HEK293 (cell line): ENCODE measurements at regions not wholly inside any gene's neighbourhood (a gene's known extent, or its start where the extent isn't known, plus 50 kb on each side); places are given as distances from the start of the nearest gene placed in this dataset.
A peak's percentile ranks its signal among the peaks of the same experiment; 100 is the strongest.
"Not testable (repeated sequence)": the region's sequence is repeated elsewhere in the genome, so short reads cannot be mapped to it uniquely, and the experiment has no call there.

Experiments used
- CTCF ChIA-PET: fragments of 350-600 bp; formaldehyde crosslinking; extraction: SDS; loops from one replicate; lab custom pipeline; 2021; ENCODE audit warnings: antibody characterized with exemption; lab: Yijun Ruan, JAX
- POLR2A ChIA-PET: fragments of 300-600 bp; formaldehyde crosslinking; extraction: SDS; loops from one replicate; lab custom pipeline; 2020; ENCODE audit warnings: antibody characterized with exemption, inconsistent platforms; lab: Yijun Ruan, JAX
- H3K27ac ChIP-seq: fragments of 200-500 bp; sonication (Bioruptor generic); 2 replicates; pipeline ENCODE4 v1.5.1; 2014; ENCODE audit warnings: low read depth, low read length, control low read depth, inconsistent platforms; ENCODE audit errors: extremely low read depth
- H3K36me3 ChIP-seq, 2 experiments: fragments of 200-500 bp in 1 of 2; sonication (Bioruptor generic) in 1 of 2; 1 replicate in 1 of 2; 2 replicates in 1 of 2; pipeline ENCODE4 v1.5.1; 2014 to 2017; ENCODE audit warnings: inconsistent platforms in 2 of 2, low read length in 2 of 2; ENCODE audit not compliant: control insufficient read depth in 2 of 2, insufficient read depth in 1 of 2
- H3K4me1 ChIP-seq: fragments of 200-500 bp; sonication (Bioruptor generic); 2 replicates; pipeline ENCODE4 v1.5.1; 2014; ENCODE audit warnings: mild to moderate bottlenecking, low read length, inconsistent platforms; ENCODE audit not compliant: control insufficient read depth, insufficient read depth
- H3K4me3 ChIP-seq: 2 replicates; pipeline ENCODE4 v1.5.1; 2011; ENCODE audit warnings: low read depth, mild to moderate bottlenecking, control low read depth, low read length, moderate library complexity
- H3K9me3 ChIP-seq: fragments of 200-500 bp; sonication (Bioruptor generic); 2 replicates; pipeline ENCODE4 v1.5.1; 2014; ENCODE audit warnings: low read depth, low read length, inconsistent platforms; ENCODE audit not compliant: control insufficient read depth, insufficient read depth
- EGR2 ChIP-seq: fragments of 450-650 bp; formaldehyde crosslinking; IDR thresholded peaks from 2 replicates; pipeline ENCODE4 v1.5.1; 2016; ENCODE audit warnings: low read depth, missing biosample characterization, missing genetic modification characterization
- PATZ1 ChIP-seq: fragments of 450-650 bp; formaldehyde crosslinking; IDR thresholded peaks from 2 replicates; pipeline ENCODE4 v1.5.1; 2016; ENCODE audit warnings: missing biosample characterization, missing genetic modification characterization
- ZBTB7A ChIP-seq: fragments of 450-650 bp; formaldehyde crosslinking; IDR thresholded peaks from 2 replicates; pipeline ENCODE4 v1.5.1; 2016; ENCODE audit warnings: low read depth, missing biosample characterization, missing genetic modification characterization
- ZFHX2 ChIP-seq: fragments of 450-650 bp; formaldehyde crosslinking; conservative IDR thresholded peaks from 2 replicates; pipeline ENCODE4 v1.5.1; 2016; ENCODE audit warnings: missing biosample characterization, missing genetic modification characterization
- ZNF37A ChIP-seq: fragments of 450-650 bp; IDR thresholded peaks from 2 replicates; pipeline ENCODE4 v1.5.1; 2018; ENCODE audit warnings: missing biosample characterization, missing genetic modification characterization
- TF ChIP-seq, protein P1 (sequence below): fragments of 450-650 bp; formaldehyde crosslinking; IDR thresholded peaks from 2 replicates; pipeline ENCODE4 v1.5.1; 2016; ENCODE audit warnings: missing biosample characterization, missing genetic modification characterization
- TF ChIP-seq, protein P2 (sequence below): fragments of 450-650 bp; formaldehyde crosslinking; IDR thresholded peaks from 2 replicates; pipeline ENCODE4 v1.5.1; 2017; ENCODE audit warnings: missing biosample characterization, missing genetic modification characterization
- TF ChIP-seq, protein P3 (sequence below): fragments of 450-650 bp; formaldehyde crosslinking; IDR thresholded peaks from 2 replicates; pipeline ENCODE4 v1.5.1; 2017; ENCODE audit warnings: missing biosample characterization, missing genetic modification characterization
- TF ChIP-seq, protein P4 (sequence below): fragments of 450-650 bp; formaldehyde crosslinking; IDR thresholded peaks from 2 replicates; pipeline ENCODE4 v1.5.1; 2017; ENCODE audit warnings: missing biosample characterization, missing genetic modification characterization

DNA sequence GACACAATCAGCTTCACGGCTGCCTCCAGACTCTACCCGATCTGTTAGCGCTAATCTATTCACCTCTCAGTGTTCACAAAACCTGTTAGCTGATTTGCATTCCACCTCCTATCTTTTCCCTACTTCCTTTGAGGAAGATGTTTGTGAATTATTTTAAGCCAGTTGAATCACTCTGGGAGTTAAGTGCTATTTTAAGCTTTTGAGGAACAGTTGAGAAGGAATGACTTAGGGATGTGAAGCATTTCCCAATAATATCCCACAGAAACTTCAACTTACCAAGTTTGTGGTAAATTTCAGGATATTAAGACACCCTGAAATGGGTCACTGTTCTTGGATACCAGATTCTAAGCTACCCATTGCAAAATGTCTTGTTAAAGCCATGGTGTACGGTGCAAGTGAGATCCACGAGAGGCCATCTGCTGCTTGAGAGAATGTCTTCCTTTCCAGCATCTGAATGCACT, 145.2 kb upstream of the CITED2 start (continued):
- TF ChIP-seq, protein P1, sequence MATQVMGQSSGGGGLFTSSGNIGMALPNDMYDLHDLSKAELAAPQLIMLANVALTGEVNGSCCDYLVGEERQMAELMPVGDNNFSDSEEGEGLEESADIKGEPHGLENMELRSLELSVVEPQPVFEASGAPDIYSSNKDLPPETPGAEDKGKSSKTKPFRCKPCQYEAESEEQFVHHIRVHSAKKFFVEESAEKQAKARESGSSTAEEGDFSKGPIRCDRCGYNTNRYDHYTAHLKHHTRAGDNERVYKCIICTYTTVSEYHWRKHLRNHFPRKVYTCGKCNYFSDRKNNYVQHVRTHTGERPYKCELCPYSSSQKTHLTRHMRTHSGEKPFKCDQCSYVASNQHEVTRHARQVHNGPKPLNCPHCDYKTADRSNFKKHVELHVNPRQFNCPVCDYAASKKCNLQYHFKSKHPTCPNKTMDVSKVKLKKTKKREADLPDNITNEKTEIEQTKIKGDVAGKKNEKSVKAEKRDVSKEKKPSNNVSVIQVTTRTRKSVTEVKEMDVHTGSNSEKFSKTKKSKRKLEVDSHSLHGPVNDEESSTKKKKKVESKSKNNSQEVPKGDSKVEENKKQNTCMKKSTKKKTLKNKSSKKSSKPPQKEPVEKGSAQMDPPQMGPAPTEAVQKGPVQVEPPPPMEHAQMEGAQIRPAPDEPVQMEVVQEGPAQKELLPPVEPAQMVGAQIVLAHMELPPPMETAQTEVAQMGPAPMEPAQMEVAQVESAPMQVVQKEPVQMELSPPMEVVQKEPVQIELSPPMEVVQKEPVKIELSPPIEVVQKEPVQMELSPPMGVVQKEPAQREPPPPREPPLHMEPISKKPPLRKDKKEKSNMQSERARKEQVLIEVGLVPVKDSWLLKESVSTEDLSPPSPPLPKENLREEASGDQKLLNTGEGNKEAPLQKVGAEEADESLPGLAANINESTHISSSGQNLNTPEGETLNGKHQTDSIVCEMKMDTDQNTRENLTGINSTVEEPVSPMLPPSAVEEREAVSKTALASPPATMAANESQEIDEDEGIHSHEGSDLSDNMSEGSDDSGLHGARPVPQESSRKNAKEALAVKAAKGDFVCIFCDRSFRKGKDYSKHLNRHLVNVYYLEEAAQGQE (tag by site-specific recombination) = no peak
- TF ChIP-seq ZBTB7A (tag by site-specific recombination) = no peak

DNA sequence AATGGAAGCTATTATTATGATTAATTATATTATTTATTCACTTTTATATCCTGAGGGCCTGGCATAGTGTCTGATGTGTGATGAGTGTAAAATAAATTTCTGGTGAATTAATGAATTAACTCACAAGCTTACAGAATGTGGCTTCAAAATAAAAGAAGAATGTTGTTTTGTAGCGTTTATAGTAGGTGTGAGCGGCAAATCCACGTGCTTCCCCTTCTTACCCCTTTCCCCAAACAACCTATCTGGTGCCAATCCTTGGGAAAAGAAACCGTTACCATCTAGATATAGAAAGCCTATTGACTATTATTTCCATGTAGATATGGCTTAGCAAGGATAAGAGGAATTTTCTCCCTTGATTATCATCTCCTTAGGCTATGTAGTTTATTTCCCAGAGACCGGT, 144.6 kb upstream of the CITED2 start:
- Histone ChIP-seq H3K36me3 (no peaks in the 10 kb centered on the region), H3K27ac (no peak overlapping the region), H3K9me3 (no peaks in the 10 kb centered on the region), H3K4me1 (no peaks in the 10 kb centered on the region), H3K4me3 (no peak overlapping the region)
- POLR2A ChIA-PET = no interaction called here
- TF ChIP-seq, protein P2, sequence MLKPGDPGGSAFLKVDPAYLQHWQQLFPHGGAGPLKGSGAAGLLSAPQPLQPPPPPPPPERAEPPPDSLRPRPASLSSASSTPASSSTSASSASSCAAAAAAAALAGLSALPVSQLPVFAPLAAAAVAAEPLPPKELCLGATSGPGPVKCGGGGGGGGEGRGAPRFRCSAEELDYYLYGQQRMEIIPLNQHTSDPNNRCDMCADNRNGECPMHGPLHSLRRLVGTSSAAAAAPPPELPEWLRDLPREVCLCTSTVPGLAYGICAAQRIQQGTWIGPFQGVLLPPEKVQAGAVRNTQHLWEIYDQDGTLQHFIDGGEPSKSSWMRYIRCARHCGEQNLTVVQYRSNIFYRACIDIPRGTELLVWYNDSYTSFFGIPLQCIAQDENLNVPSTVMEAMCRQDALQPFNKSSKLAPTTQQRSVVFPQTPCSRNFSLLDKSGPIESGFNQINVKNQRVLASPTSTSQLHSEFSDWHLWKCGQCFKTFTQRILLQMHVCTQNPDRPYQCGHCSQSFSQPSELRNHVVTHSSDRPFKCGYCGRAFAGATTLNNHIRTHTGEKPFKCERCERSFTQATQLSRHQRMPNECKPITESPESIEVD = no peak
- CTCF ChIA-PET = no interaction called here

- Histone ChIP-seq H3K4me3 (no peak overlapping the region), H3K4me1 (no peaks in the 10 kb centered on the region), H3K27ac (no peak overlapping the region), H3K36me3 (no peaks in the 10 kb centered on the region), H3K9me3 (no peaks in the 10 kb centered on the region)
- POLR2A ChIA-PET = interaction anchor here (1.4 kb wide), 1 partner anchor 145 kb away, joined by 3 read pairs; the partner anchor contains the start of gene CITED2
- CTCF ChIA-PET = interaction anchor here (0.6 kb wide), 1 partner anchor 69 kb away, joined by 3 read pairs; no protein-coding TSS in a partner anchor
- TF ChIP-seq, protein P3, sequence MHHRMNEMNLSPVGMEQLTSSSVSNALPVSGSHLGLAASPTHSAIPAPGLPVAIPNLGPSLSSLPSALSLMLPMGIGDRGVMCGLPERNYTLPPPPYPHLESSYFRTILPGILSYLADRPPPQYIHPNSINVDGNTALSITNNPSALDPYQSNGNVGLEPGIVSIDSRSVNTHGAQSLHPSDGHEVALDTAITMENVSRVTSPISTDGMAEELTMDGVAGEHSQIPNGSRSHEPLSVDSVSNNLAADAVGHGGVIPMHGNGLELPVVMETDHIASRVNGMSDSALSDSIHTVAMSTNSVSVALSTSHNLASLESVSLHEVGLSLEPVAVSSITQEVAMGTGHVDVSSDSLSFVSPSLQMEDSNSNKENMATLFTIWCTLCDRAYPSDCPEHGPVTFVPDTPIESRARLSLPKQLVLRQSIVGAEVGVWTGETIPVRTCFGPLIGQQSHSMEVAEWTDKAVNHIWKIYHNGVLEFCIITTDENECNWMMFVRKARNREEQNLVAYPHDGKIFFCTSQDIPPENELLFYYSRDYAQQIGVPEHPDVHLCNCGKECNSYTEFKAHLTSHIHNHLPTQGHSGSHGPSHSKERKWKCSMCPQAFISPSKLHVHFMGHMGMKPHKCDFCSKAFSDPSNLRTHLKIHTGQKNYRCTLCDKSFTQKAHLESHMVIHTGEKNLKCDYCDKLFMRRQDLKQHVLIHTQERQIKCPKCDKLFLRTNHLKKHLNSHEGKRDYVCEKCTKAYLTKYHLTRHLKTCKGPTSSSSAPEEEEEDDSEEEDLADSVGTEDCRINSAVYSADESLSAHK (tag by site-specific recombination) = no peak
- no peak for TF ChIP-seq PATZ1 (tag by site-specific recombination)
- TF ChIP-seq, protein P4, sequence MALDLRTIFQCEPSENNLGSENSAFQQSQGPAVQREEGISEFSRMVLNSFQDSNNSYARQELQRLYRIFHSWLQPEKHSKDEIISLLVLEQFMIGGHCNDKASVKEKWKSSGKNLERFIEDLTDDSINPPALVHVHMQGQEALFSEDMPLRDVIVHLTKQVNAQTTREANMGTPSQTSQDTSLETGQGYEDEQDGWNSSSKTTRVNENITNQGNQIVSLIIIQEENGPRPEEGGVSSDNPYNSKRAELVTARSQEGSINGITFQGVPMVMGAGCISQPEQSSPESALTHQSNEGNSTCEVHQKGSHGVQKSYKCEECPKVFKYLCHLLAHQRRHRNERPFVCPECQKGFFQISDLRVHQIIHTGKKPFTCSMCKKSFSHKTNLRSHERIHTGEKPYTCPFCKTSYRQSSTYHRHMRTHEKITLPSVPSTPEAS = peak; percentile 50
- TF ChIP-seq ZNF37A (tag by site-specific recombination) = no peak
- TF ChIP-seq ZFHX2 (tag by site-specific recombination) = peak; percentile 53
- peak; percentile 72; the same call in 1 of the 2 replicates for TF ChIP-seq EGR2 (tag by site-specific recombination)
- TF ChIP-seq, all 188 proteins: peak for 3
These were observed 144.2 kb upstream of the CITED2 start for GRCh38 chr6:139518556-139519091.

- H3K36me3 ChIP-seq, H3K27ac ChIP-seq, H3K4me3 ChIP-seq, H3K9me3 ChIP-seq, H3K4me1 ChIP-seq: not testable (repeated sequence)
- ChIA-PET CTCF (interaction anchor here (0.6 to 1.0 kb wide), 2 partner anchors 10 to 69 kb away, joined by 3 to 5 read pairs; no protein-coding TSS in a partner anchor), POLR2A (interaction anchor here (1.4 kb wide), 1 partner anchor 144 kb away, joined by 3 read pairs; the partner anchor contains the start of gene CITED2)
These were observed 143.6 kb upstream of the CITED2 start for GRCh38 chr6:139517998-139518555.
